HEK293 (cell line): ENCODE measurements at regions not wholly inside any gene's neighbourhood (a gene's known extent, or its start where the extent isn't known, plus 50 kb on each side); places are given as distances from the start of the nearest gene placed in this dataset.

Experiments
- CTCF ChIA-PET: fragments of 350-600 bp; formaldehyde crosslinking; extraction: SDS; loops from one replicate; lab custom pipeline; 2021; ENCODE audit warnings: antibody characterized with exemption; lab: Yijun Ruan, JAX
- POLR2A ChIA-PET: fragments of 300-600 bp; formaldehyde crosslinking; extraction: SDS; loops from one replicate; lab custom pipeline; 2020; ENCODE audit warnings: antibody characterized with exemption, inconsistent platforms; lab: Yijun Ruan, JAX
- H3K27ac ChIP-seq: fragments of 200-500 bp; sonication (Bioruptor generic); 2 replicates; pipeline ENCODE4 v1.5.1; 2014; ENCODE audit warnings: low read depth, low read length, control low read depth, inconsistent platforms; ENCODE audit errors: extremely low read depth
- H3K36me3 ChIP-seq, 2 experiments: fragments of 200-500 bp in 1 of 2; sonication (Bioruptor generic) in 1 of 2; 1 replicate in 1 of 2; 2 replicates in 1 of 2; pipeline ENCODE4 v1.5.1; 2014 to 2017; ENCODE audit warnings: inconsistent platforms in 2 of 2, low read length in 2 of 2; ENCODE audit not compliant: control insufficient read depth in 2 of 2, insufficient read depth in 1 of 2
- H3K4me1 ChIP-seq: fragments of 200-500 bp; sonication (Bioruptor generic); 2 replicates; pipeline ENCODE4 v1.5.1; 2014; ENCODE audit warnings: mild to moderate bottlenecking, low read length, inconsistent platforms; ENCODE audit not compliant: control insufficient read depth, insufficient read depth
- H3K4me3 ChIP-seq: 2 replicates; pipeline ENCODE4 v1.5.1; 2011; ENCODE audit warnings: low read depth, mild to moderate bottlenecking, control low read depth, low read length, moderate library complexity
- H3K9me3 ChIP-seq: fragments of 200-500 bp; sonication (Bioruptor generic); 2 replicates; pipeline ENCODE4 v1.5.1; 2014; ENCODE audit warnings: low read depth, low read length, inconsistent platforms; ENCODE audit not compliant: control insufficient read depth, insufficient read depth
- GFI1B ChIP-seq: fragments of 450-650 bp; formaldehyde crosslinking; IDR thresholded peaks from 2 replicates; pipeline ENCODE4 v1.5.1; 2016; ENCODE audit warnings: missing biosample characterization, missing genetic modification characterization
- HOXC10 ChIP-seq: sonication (generic); formaldehyde crosslinking; IDR thresholded peaks from 2 replicates; pipeline ENCODE4 v1.8.1; 2023; ENCODE audit warnings: mild to moderate bottlenecking, missing genetic modification reagents
- KLF10 ChIP-seq: fragments of 450-650 bp; IDR thresholded peaks from 2 replicates; pipeline ENCODE4 v1.5.1; 2018; ENCODE audit warnings: missing biosample characterization, mild to moderate bottlenecking, missing genetic modification characterization
- MYNN ChIP-seq: fragments of 450-650 bp; formaldehyde crosslinking; IDR thresholded peaks from 2 replicates; pipeline ENCODE4 v1.5.1; 2016; ENCODE audit warnings: missing biosample characterization, missing genetic modification characterization, borderline replicate concordance
- MZF1 ChIP-seq: fragments of 450-650 bp; formaldehyde crosslinking; IDR thresholded peaks from 2 replicates; pipeline ENCODE4 v1.5.1; 2017; ENCODE audit warnings: missing biosample characterization, missing genetic modification characterization, borderline replicate concordance
- SCRT2 ChIP-seq: fragments of 450-650 bp; formaldehyde crosslinking; IDR thresholded peaks from 2 replicates; pipeline ENCODE4 v1.5.1; 2016; ENCODE audit warnings: missing biosample characterization, missing genetic modification characterization
- ZBTB20 ChIP-seq: fragments of 450-650 bp; formaldehyde crosslinking; IDR thresholded peaks from 2 replicates; pipeline ENCODE4 v1.5.1; 2016; ENCODE audit warnings: missing biosample characterization, missing genetic modification characterization
- ZNF10 ChIP-seq: fragments of 450-650 bp; formaldehyde crosslinking; IDR thresholded peaks from 2 replicates; pipeline ENCODE4 v1.5.1; 2017; ENCODE audit warnings: missing biosample characterization, missing genetic modification characterization
- ZNF133 ChIP-seq: fragments of 450-650 bp; formaldehyde crosslinking; IDR thresholded peaks from 2 replicates; pipeline ENCODE4 v1.5.1; 2016; ENCODE audit warnings: missing biosample characterization, missing genetic modification characterization
- ZNF157 ChIP-seq: fragments of 450-650 bp; formaldehyde crosslinking; IDR thresholded peaks from 2 replicates; pipeline ENCODE4 v1.5.1; 2016; ENCODE audit warnings: missing biosample characterization, missing genetic modification characterization
- ZNF350 ChIP-seq: fragments of 450-650 bp; formaldehyde crosslinking; IDR thresholded peaks from 2 replicates; pipeline ENCODE4 v1.5.0; 2017; ENCODE audit warnings: missing biosample characterization, mild to moderate bottlenecking, missing genetic modification characterization
- ZNF501 ChIP-seq: fragments of 450-650 bp; formaldehyde crosslinking; IDR thresholded peaks from 2 replicates; pipeline ENCODE4 v1.5.1; 2016; ENCODE audit warnings: missing biosample characterization, missing genetic modification characterization
- ZNF529 ChIP-seq: fragments of 450-650 bp; formaldehyde crosslinking; IDR thresholded peaks from 2 replicates; pipeline ENCODE4 v1.5.1; 2017; ENCODE audit warnings: missing genetic modification characterization, missing biosample characterization; ENCODE audit not compliant: insufficient replicate concordance
- ZNF561 ChIP-seq: fragments of 450-650 bp; IDR thresholded peaks from 2 replicates; pipeline ENCODE4 v1.5.1; 2018; ENCODE audit warnings: missing biosample characterization, missing genetic modification characterization, borderline replicate concordance
- ZNF600 ChIP-seq: fragments of 450-650 bp; formaldehyde crosslinking; IDR thresholded peaks from 2 replicates; pipeline ENCODE4 v1.5.1; 2016; ENCODE audit warnings: missing biosample characterization, missing genetic modification characterization
- ZNF610 ChIP-seq: fragments of 450-650 bp; formaldehyde crosslinking; IDR thresholded peaks from 2 replicates; pipeline ENCODE4 v1.5.1; 2016; ENCODE audit warnings: missing biosample characterization, missing genetic modification characterization, borderline replicate concordance
- ZNF624 ChIP-seq: fragments of 450-650 bp; formaldehyde crosslinking; IDR thresholded peaks from 2 replicates; pipeline ENCODE4 v1.5.1; 2017; ENCODE audit warnings: missing biosample characterization, missing genetic modification characterization
- ZNF654 ChIP-seq: fragments of 450-650 bp; formaldehyde crosslinking; IDR thresholded peaks from 2 replicates; pipeline ENCODE4 v1.5.1; 2016; ENCODE audit warnings: low read depth, missing biosample characterization, missing genetic modification characterization
- ZNF707 ChIP-seq: fragments of 450-650 bp; formaldehyde crosslinking; IDR thresholded peaks from 2 replicates; pipeline ENCODE4 v1.5.1; 2016; ENCODE audit warnings: missing biosample characterization, missing genetic modification characterization
- ZNF792 ChIP-seq: fragments of 450-650 bp; formaldehyde crosslinking; IDR thresholded peaks from 2 replicates; pipeline ENCODE4 v1.5.1; 2016; ENCODE audit warnings: missing biosample characterization, missing genetic modification characterization
- TF ChIP-seq, protein P1 (sequence below): fragments of 450-650 bp; formaldehyde crosslinking; IDR thresholded peaks from 2 replicates; pipeline ENCODE4 v1.5.1; 2016; ENCODE audit warnings: missing biosample characterization, missing genetic modification characterization
- TF ChIP-seq, protein P2 (sequence below): fragments of 450-650 bp; formaldehyde crosslinking; IDR thresholded peaks from 2 replicates; pipeline ENCODE4 v1.5.1; 2016; ENCODE audit warnings: missing biosample characterization, missing genetic modification characterization
- TF ChIP-seq, protein P3 (sequence below): fragments of 450-650 bp; formaldehyde crosslinking; IDR thresholded peaks from 2 replicates; pipeline ENCODE4 v1.5.1; 2016; ENCODE audit warnings: missing biosample characterization, missing genetic modification characterization
- TF ChIP-seq, protein P4 (sequence below): sonication (generic); formaldehyde crosslinking; IDR thresholded peaks from 2 replicates; pipeline ENCODE4 v1.8.1; 2022; ENCODE audit warnings: mild to moderate bottlenecking, moderate library complexity, missing genetic modification reagents
- TF ChIP-seq, protein P5 (sequence below): fragments of 450-650 bp; formaldehyde crosslinking; IDR thresholded peaks from 2 replicates; pipeline ENCODE4 v1.5.1; 2016; ENCODE audit warnings: missing biosample characterization, missing genetic modification characterization

DNA sequence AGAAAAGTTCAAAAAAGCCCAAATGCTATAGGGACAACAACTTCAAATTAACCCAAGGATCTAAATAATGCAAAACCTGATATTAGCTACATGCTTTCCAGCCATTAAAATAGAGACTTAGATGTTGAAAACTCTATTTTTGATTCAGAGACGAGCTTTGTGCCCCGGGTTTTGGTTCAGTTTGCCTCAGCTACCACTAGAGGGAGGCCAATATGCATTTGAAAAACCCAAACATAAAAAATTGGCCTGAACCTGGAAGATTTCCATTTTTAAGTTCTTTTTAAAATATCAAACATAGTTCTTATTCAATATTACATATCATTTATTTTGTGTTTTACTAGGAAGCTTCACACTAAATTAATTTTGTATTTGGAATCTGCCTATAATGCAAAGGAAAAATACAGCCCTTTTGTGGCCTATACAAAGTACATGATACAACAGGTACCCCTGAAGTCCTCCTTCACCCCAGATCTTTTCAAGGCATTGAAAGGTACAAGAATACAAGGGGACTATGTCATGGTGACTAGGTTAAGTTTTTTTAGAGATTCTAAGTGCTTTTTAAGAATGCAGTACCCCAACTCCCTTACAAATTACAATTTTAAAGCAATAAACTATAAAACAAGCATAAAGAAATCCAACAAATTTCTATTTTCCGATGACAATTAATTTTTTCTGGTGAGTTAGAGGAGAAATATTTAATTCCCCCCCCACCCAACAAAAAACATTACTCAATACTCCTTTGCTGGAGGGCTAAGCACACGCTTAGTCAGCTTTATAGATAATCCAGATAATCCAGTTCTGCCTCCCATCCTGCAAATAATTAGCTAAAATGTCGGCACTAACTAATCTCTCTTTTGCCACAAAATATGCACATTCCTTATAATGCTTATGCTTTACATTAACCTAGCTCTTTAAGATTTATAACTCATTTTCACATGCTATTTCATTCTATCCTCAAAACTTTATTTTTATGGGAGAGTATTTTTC, 97.7 kb upstream of the PTPN13 start:
- no peak for TF ChIP-seq ZNF610
- TF ChIP-seq GFI1B (tag by site-specific recombination), result no peak
- TF ChIP-seq, protein P1, sequence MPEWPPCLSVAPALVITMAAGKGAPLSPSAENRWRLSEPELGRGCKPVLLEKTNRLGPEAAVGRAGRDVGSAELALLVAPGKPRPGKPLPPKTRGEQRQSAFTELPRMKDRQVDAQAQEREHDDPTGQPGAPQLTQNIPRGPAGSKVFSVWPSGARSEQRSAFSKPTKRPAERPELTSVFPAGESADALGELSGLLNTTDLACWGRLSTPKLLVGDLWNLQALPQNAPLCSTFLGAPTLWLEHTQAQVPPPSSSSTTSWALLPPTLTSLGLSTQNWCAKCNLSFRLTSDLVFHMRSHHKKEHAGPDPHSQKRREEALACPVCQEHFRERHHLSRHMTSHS (tag by site-specific recombination), result no peak
- TF ChIP-seq ZNF529 (tag by site-specific recombination), result no peak
- TF ChIP-seq ZNF157, result no peak
- no peak for TF ChIP-seq ZNF792 (tag by site-specific recombination)
- no peak for TF ChIP-seq ZNF707
- TF ChIP-seq, protein P2, sequence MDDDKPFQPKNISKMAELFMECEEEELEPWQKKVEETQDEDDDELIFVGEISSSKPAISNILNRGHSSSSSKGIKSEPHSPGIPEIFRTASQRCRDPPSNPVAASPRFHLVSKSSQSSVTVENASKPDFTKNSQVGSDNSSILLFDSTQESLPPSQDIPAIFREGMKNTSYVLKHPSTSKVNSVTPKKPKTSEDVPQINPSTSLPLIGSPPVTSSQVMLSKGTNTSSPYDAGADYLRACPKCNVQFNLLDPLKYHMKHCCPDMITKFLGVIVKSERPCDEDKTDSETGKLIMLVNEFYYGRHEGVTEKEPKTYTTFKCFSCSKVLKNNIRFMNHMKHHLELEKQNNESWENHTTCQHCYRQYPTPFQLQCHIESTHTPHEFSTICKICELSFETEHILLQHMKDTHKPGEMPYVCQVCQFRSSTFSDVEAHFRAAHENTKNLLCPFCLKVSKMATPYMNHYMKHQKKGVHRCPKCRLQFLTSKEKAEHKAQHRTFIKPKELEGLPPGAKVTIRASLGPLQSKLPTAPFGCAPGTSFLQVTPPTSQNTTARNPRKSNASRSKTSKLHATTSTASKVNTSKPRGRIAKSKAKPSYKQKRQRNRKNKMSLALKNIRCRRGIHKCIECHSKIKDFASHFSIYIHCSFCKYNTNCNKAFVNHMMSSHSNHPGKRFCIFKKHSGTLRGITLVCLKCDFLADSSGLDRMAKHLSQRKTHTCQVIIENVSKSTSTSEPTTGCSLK, result no peak
- TF ChIP-seq ZNF133, result no peak
- TF ChIP-seq, protein P3, sequence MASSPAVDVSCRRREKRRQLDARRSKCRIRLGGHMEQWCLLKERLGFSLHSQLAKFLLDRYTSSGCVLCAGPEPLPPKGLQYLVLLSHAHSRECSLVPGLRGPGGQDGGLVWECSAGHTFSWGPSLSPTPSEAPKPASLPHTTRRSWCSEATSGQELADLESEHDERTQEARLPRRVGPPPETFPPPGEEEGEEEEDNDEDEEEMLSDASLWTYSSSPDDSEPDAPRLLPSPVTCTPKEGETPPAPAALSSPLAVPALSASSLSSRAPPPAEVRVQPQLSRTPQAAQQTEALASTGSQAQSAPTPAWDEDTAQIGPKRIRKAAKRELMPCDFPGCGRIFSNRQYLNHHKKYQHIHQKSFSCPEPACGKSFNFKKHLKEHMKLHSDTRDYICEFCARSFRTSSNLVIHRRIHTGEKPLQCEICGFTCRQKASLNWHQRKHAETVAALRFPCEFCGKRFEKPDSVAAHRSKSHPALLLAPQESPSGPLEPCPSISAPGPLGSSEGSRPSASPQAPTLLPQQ (tag by site-specific recombination), result no peak
- TF ChIP-seq ZNF654 (tag by site-specific recombination), result peak; percentile 67
- TF ChIP-seq SCRT2, result peak; percentile 64
- TF ChIP-seq, all 188 proteins: peak for 2
- Histone ChIP-seq H3K4me1 (no peaks in the 10 kb centered on the region), H3K36me3 (no peaks in the 10 kb centered on the region), H3K9me3 (no peaks in the 10 kb centered on the region), H3K4me3 (no peak overlapping the region), H3K27ac (no peak overlapping the region)
- ChIA-PET CTCF (interaction anchor here (0.5 to 3.9 kb wide), 34 partner anchors 9 to 1513 kb away, joined by 3 to 24 read pairs (median 4); partner anchors contain the start of gene C4orf36), POLR2A (no interaction called here)

DNA sequence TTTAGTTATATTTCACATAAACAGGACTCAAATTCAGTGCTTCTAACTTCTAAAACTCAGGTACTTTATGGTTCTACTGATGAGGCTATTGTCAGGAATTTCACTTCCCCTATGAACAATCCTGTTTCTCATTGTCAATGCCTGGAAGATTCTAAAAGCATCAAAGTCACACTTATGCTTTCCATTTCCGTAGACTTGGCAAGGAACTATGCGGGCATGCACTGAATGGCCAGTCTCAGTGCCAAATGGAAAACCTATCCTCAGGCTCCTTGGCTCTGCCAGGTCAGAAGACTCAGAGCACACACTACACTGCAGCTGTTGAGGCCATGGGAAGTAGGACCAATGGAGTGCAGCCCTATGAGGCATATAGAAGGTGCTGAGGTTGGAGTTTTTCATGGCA, 97.0 kb upstream of the PTPN13 start:
- no peaks in the 10 kb centered on the region for H3K36me3 ChIP-seq
- ChIA-PET POLR2A (no interaction called here), CTCF (interaction anchor here (0.6 to 3.9 kb wide), 16 partner anchors 9 to 400 kb away, joined by 3 to 24 read pairs (median 4); partner anchors contain the start of gene C4orf36)
- no peaks in the 10 kb centered on the region for H3K4me1 ChIP-seq
- no peaks in the 10 kb centered on the region for H3K9me3 ChIP-seq
- H3K4me3 ChIP-seq, result no peak overlapping the region
- H3K27ac ChIP-seq, result no peak overlapping the region
- TF ChIP-seq MYNN (no peak), ZNF501 (no peak), ZNF10 (tag by site-specific recombination) (no peak), KLF10 (tag by site-specific recombination) (no peak), ZNF350 (tag by site-specific recombination) (no peak), ZBTB20 (tag by site-specific recombination) (no peak), ZNF600 (no peak), ZNF561 (tag by site-specific recombination) (no peak), ZNF624 (tag by site-specific recombination) (no peak), HOXC10 (CRISPR knock-in tag) (no peak), ZNF133 (no peak), MZF1 (tag by site-specific recombination) (no peak)
- TF ChIP-seq, protein P4, sequence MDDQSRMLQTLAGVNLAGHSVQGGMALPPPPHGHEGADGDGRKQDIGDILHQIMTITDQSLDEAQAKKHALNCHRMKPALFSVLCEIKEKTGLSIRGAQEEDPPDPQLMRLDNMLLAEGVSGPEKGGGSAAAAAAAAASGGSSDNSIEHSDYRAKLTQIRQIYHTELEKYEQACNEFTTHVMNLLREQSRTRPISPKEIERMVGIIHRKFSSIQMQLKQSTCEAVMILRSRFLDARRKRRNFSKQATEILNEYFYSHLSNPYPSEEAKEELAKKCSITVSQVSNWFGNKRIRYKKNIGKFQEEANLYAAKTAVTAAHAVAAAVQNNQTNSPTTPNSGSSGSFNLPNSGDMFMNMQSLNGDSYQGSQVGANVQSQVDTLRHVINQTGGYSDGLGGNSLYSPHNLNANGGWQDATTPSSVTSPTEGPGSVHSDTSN (CRISPR knock-in tag), result no peak
- TF ChIP-seq, protein P5, sequence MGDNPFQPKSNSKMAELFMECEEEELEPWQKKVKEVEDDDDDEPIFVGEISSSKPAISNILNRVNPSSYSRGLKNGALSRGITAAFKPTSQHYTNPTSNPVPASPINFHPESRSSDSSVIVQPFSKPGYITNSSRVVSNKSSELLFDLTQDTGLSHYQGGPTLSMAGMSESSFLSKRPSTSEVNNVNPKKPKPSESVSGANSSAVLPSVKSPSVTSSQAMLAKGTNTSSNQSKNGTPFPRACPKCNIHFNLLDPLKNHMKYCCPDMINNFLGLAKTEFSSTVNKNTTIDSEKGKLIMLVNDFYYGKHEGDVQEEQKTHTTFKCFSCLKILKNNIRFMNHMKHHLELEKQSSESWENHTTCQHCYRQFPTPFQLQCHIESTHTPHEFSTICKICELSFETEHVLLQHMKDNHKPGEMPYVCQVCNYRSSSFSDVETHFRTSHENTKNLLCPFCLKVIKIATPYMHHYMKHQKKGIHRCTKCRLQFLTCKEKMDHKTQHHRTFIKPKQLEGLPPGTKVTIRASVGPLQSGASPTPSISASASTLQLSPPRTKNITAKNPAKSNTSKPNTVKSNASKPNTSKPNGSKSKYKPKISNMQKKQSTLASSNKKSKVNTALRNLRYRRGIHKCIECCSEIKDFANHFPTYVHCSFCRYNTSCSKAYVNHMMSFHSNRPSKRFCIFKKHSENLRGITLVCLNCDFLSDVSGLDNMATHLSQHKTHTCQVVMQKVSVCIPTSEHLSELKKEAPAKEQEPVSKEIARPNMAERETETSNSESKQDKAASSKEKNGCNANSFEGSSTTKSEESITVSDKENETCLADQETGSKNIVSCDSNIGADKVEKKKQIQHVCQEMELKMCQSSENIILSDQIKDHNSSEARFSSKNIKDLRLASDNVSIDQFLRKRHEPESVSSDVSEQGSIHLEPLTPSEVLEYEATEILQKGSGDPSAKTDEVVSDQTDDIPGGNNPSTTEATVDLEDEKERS (tag by site-specific recombination), result no peak
